ENCODE measurements at regions not wholly inside any gene's neighbourhood (a gene's known extent, or its start where the extent isn't known, plus 50 kb on each side); places are given as distances from the start of the nearest gene placed in this dataset.

DNA sequence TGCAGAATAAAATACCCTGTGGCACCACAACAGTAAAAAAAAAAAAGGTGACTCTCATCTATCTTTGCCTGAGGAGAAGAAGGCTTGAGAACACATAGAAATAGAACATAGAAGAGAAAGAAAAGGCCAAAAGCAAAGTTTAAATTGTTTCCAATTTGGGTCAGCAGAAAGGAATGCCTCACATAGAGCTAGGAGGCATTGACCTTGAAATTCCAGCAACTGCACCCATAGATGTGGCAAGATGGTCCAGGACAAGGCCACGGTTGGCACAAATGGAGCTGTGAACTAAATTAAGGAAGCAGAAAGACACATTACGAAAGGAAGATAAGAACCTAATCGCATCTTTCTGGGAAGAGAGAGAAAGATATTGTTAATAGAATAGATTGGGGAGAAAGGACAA, 588.3 kb downstream of the LMO4 start:
- TF ChIP-seq, protein P1, sequence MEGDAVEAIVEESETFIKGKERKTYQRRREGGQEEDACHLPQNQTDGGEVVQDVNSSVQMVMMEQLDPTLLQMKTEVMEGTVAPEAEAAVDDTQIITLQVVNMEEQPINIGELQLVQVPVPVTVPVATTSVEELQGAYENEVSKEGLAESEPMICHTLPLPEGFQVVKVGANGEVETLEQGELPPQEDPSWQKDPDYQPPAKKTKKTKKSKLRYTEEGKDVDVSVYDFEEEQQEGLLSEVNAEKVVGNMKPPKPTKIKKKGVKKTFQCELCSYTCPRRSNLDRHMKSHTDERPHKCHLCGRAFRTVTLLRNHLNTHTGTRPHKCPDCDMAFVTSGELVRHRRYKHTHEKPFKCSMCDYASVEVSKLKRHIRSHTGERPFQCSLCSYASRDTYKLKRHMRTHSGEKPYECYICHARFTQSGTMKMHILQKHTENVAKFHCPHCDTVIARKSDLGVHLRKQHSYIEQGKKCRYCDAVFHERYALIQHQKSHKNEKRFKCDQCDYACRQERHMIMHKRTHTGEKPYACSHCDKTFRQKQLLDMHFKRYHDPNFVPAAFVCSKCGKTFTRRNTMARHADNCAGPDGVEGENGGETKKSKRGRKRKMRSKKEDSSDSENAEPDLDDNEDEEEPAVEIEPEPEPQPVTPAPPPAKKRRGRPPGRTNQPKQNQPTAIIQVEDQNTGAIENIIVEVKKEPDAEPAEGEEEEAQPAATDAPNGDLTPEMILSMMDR (IDR thresholded peaks at IDR 0.05; ENCODE audit: borderline replicate concordance, extremely low read depth, insufficient read depth), result no peak
- H3K36me3 ChIP-seq (ENCODE audit: control insufficient read depth in 2 of 3, insufficient read depth in 3 of 3, low read length in 3 of 3), result no peaks in the 10 kb centered on the region
- FAIRE-seq (no peak), DNase-seq (no peak)
- intact Hi-C loops (cut with DNase I), result no loop called here
- H3K9me3 ChIP-seq (ENCODE audit: control insufficient read depth in 2 of 3, insufficient read depth in 1 of 3, low read length in 3 of 3), result peaks cover 0 to 5% (median 0%) of the 10 kb centered on the region in 3 donors
- H3K9ac ChIP-seq (ENCODE audit: low read length in 3 of 3), result no peak overlapping the region
- no peak overlapping the region for H3K27ac ChIP-seq (ENCODE audit: low read depth in 2 of 2, low read length in 2 of 2)
- H3K27me3 ChIP-seq (ENCODE audit: control insufficient read depth, insufficient read depth, low read length), result no peaks in the 10 kb centered on the region
- H3K4me3 ChIP-seq (ENCODE audit: low read length in 3 of 3), result no peak overlapping the region
- H3K4me1 ChIP-seq (ENCODE audit: control insufficient read depth in 2 of 3, insufficient read depth in 2 of 3, low read depth in 1 of 3, low read length in 3 of 3), result no peaks in the 10 kb centered on the region

DNA sequence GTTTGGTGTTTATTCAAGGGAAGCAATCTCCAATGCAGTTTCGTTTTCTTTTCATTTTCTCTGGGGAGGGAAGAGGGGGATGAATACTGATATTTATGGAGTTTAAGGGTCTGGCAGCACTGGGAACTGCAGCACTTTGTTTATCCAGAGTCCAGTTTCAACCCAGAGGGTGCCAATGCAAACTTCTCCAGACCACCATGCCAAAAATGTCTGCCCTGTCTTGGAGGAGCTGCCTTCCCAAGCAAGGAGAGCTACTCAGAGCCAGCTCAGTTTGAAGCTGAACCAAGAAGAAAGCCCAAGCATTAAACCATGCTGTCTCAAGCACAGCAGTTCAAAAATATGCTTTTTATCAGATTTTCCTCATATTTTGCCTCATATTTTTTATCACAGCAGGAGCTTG, 589.7 kb downstream of the LMO4 start:
- Histone ChIP-seq H3K9me3 (ENCODE audit: control insufficient read depth in 2 of 3, insufficient read depth in 1 of 3, low read length in 3 of 3) (peaks cover 0 to 2% (median 0%) of the 10 kb centered on the region in 3 donors), H3K27ac (ENCODE audit: low read depth in 2 of 2, low read length in 2 of 2) (no peak overlapping the region), H3K36me3 (ENCODE audit: control insufficient read depth in 2 of 3, insufficient read depth in 3 of 3, low read length in 3 of 3) (no peaks in the 10 kb centered on the region), H3K9ac (ENCODE audit: low read length in 3 of 3) (no peak overlapping the region), H3K27me3 (ENCODE audit: control insufficient read depth, insufficient read depth, low read length) (no peaks in the 10 kb centered on the region), H3K4me3 (ENCODE audit: low read length in 3 of 3) (no peak overlapping the region), H3K4me1 (ENCODE audit: control insufficient read depth in 2 of 3, insufficient read depth in 2 of 3, low read depth in 1 of 3, low read length in 3 of 3) (no peaks in the 10 kb centered on the region)
- DNase-seq (peak in 2 of 5 donors; percentile 17 to 27), FAIRE-seq (no peak)
- intact Hi-C loops (cut with DNase I), result no loop called here
- TF ChIP-seq, protein P1 (IDR thresholded peaks at IDR 0.05; ENCODE audit: borderline replicate concordance, extremely low read depth, insufficient read depth), result no peak

DNA sequence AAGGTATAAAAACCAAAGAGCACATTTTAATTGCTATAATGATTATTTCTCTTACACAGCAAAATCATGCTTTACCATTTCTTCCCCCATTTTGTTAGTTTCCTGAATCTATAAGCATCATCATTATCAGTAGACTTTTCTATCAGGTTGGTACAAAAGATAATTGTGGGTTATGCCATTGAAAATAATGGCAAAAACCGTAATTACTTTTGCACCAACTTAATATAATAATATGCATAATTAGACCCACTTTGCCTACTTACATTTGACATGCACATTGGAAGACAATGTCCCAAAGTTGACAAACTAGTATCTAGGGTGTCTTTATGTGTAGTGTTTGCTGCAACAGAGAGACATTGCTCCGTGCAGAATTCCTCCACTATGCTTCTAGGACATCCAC, 594.2 kb downstream of the LMO4 start:
- Histone ChIP-seq H3K27me3 (ENCODE audit: control insufficient read depth, insufficient read depth, low read length) (no peaks in the 10 kb centered on the region), H3K36me3 (ENCODE audit: control insufficient read depth in 2 of 3, insufficient read depth in 3 of 3, low read length in 3 of 3) (no peaks in the 10 kb centered on the region), H3K9me3 (ENCODE audit: control insufficient read depth in 2 of 3, insufficient read depth in 1 of 3, low read length in 3 of 3) (no peaks in the 10 kb centered on the region), H3K9ac (ENCODE audit: low read length in 3 of 3) (no peak overlapping the region), H3K27ac (ENCODE audit: low read depth in 2 of 2, low read length in 2 of 2) (no peak overlapping the region), H3K4me1 (ENCODE audit: control insufficient read depth in 2 of 3, insufficient read depth in 2 of 3, low read depth in 1 of 3, low read length in 3 of 3) (no peaks in the 10 kb centered on the region), H3K4me3 (ENCODE audit: low read length in 3 of 3) (no peak overlapping the region)
- DNase-seq (no peak), FAIRE-seq (no peak)
- intact Hi-C loops (cut with DNase I), result no loop called here
- TF ChIP-seq, protein P1 (IDR thresholded peaks at IDR 0.05; ENCODE audit: borderline replicate concordance, extremely low read depth, insufficient read depth), result no peak

DNA sequence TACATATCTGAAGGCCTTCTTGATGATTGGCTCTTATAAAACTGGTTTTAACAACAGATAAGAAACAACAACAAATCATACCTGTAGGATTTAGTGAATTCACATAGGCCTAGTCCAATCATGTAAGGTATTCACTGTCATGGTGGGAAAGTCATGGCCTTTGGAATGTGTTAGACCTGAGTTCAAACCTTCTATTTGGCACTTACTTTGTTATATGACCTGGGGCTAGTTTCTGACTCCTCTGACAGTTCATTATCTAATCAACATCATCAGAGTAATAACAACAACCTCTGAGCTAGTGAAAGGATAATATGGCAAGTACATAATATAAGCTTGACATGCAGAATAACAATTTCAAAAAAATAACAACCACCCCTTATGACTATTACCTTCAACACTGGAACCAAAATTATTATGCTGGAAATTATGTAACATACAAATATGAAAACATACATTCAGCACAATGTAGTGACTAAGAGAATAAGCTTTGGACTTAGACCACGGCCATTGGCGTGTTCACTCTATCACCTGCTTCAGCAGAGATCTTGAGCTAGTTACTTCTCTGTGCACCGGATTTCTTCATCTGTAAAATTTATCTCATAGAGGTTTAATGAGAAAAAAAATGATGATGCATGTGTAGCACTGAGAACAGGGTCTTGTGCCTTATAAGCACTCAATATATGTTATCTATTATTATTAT, 597.6 kb downstream of the LMO4 start:
- FAIRE-seq (no peak), DNase-seq (no peak)
- Histone ChIP-seq H3K36me3 (ENCODE audit: control insufficient read depth in 2 of 3, insufficient read depth in 3 of 3, low read length in 3 of 3) (no peaks in the 10 kb centered on the region), H3K9me3 (ENCODE audit: control insufficient read depth in 2 of 3, insufficient read depth in 1 of 3, low read length in 3 of 3) (peaks cover 0 to 4% (median 0%) of the 10 kb centered on the region in 3 donors), H3K4me3 (ENCODE audit: low read length in 3 of 3) (no peak overlapping the region), H3K27me3 (ENCODE audit: control insufficient read depth, insufficient read depth, low read length) (no peaks in the 10 kb centered on the region), H3K27ac (ENCODE audit: low read depth in 2 of 2, low read length in 2 of 2) (no peak overlapping the region), H3K4me1 (ENCODE audit: control insufficient read depth in 2 of 3, insufficient read depth in 2 of 3, low read depth in 1 of 3, low read length in 3 of 3) (no peaks in the 10 kb centered on the region), H3K9ac (ENCODE audit: low read length in 3 of 3) (no peak overlapping the region)
- TF ChIP-seq, protein P1 (IDR thresholded peaks at IDR 0.05; ENCODE audit: borderline replicate concordance, extremely low read depth, insufficient read depth), result no peak
- intact Hi-C loops (cut with DNase I), result no loop called here
